ENCODE measurements at regions not wholly inside any gene's neighbourhood (a gene's known extent, or its start where the extent isn't known, plus 50 kb on each side); places are given as distances from the start of the nearest gene placed in this dataset.

- POLR2A ChIA-PET = no interaction called here
- Histone ChIP-seq H3K9me3 (ENCODE audit: control insufficient read depth, insufficient read depth, low read depth, low read length) (no peaks in the 10 kb centered on the region), H3K27ac (ENCODE audit: extremely low read depth, low read depth, low read length) (no peak overlapping the region), H3K4me3 (ENCODE audit: low read depth, low read length) (no peak overlapping the region), H3K36me3 (ENCODE audit: control insufficient read depth in 2 of 2, insufficient read depth in 1 of 2, low read length in 2 of 2) (no peaks in the 10 kb centered on the region), H3K4me1 (ENCODE audit: control insufficient read depth, insufficient read depth, low read length) (no peaks in the 10 kb centered on the region)
- TF ChIP-seq ZNF704 (tag by site-specific recombination; IDR thresholded peaks at IDR 0.05) = no peak
- no peak for TF ChIP-seq ZNF416 (tag by site-specific recombination; IDR thresholded peaks at IDR 0.05)
- TF ChIP-seq ZBTB49 (tag by site-specific recombination; IDR thresholded peaks at IDR 0.05; ENCODE audit: low read depth) = no peak
- no peak for TF ChIP-seq ZNF707 (tag by site-specific recombination; IDR thresholded peaks at IDR 0.05)
- CTCF ChIA-PET = interaction anchor here (0.6 kb wide), 1 partner anchor 16 kb away, joined by 3 read pairs; no protein-coding TSS in a partner anchor
Observed at GRCh38 chr10:109358325-109358724, 565.0 kb downstream of the XPNPEP1 start.

- ChIA-PET POLR2A (no interaction called here), CTCF (no interaction called here)
- H3K4me1 ChIP-seq (ENCODE audit: control insufficient read depth, insufficient read depth, low read length) = no peaks in the 10 kb centered on the region
Observed at GRCh38 chr10:109348324-109348723, 575.0 kb downstream of the XPNPEP1 start.

GRCh38 chr10:109343293-109343692 is 580.0 kb downstream of the XPNPEP1 start:
- ChIA-PET CTCF (interaction anchor here (0.7 kb wide), 1 partner anchor 430 kb away, joined by 4 read pairs; no protein-coding TSS in a partner anchor), POLR2A (no interaction called here)
- Histone ChIP-seq H3K36me3 (ENCODE audit: control insufficient read depth in 2 of 2, insufficient read depth in 1 of 2, low read length in 2 of 2) (no peaks in the 10 kb centered on the region), H3K9me3 (ENCODE audit: control insufficient read depth, insufficient read depth, low read depth, low read length) (no peaks in the 10 kb centered on the region), H3K27ac (ENCODE audit: extremely low read depth, low read depth, low read length) (no peak overlapping the region), H3K4me1 (ENCODE audit: control insufficient read depth, insufficient read depth, low read length) (no peaks in the 10 kb centered on the region), H3K4me3 (ENCODE audit: low read depth, low read length) (no peak overlapping the region)
- TF ChIP-seq ZNF571 (tag by site-specific recombination; IDR thresholded peaks at IDR 0.05) = no peak
- no peak for TF ChIP-seq PRDM1 (tag by site-specific recombination; IDR thresholded peaks at IDR 0.05)
- no peak for TF ChIP-seq ZNF530 (tag by site-specific recombination; IDR thresholded peaks at IDR 0.05; ENCODE audit: low read depth)
- TF ChIP-seq ZNF433 (tag by site-specific recombination; IDR thresholded peaks at IDR 0.05; ENCODE audit: low read depth) = no peak
- no peak for TF ChIP-seq ZNF324 (tag by site-specific recombination; IDR thresholded peaks at IDR 0.05)
- TF ChIP-seq ZBTB11 (tag by site-specific recombination; conservative IDR thresholded peaks at IDR 0.05; ENCODE audit: low read depth) = no peak

More at GRCh38 chr10:109348324-109348723, 575.0 kb downstream of the XPNPEP1 start:
- TF ChIP-seq MYNN (tag by site-specific recombination; IDR thresholded peaks at IDR 0.05; ENCODE audit: borderline replicate concordance) = no peak
- no peak for TF ChIP-seq ZFP69B (tag by site-specific recombination; IDR thresholded peaks at IDR 0.05)
- no peak for TF ChIP-seq ZNF324 (tag by site-specific recombination; IDR thresholded peaks at IDR 0.05)
- no peak for TF ChIP-seq AEBP2 (tag by site-specific recombination; IDR thresholded peaks at IDR 0.05; ENCODE audit: borderline replicate concordance)
- TF ChIP-seq ZNF571 (tag by site-specific recombination; IDR thresholded peaks at IDR 0.05) = no peak
- Histone ChIP-seq H3K9me3 (ENCODE audit: control insufficient read depth, insufficient read depth, low read depth, low read length) (no peaks in the 10 kb centered on the region), H3K27ac (ENCODE audit: extremely low read depth, low read depth, low read length) (no peak overlapping the region), H3K36me3 (ENCODE audit: control insufficient read depth in 2 of 2, insufficient read depth in 1 of 2, low read length in 2 of 2) (no peaks in the 10 kb centered on the region), H3K4me3 (ENCODE audit: low read depth, low read length) (no peak overlapping the region)
